ENCODE measurements at regions not wholly inside any gene's neighbourhood (a gene's known extent, or its start where the extent isn't known, plus 50 kb on each side); places are given as distances from the start of the nearest gene placed in this dataset.
"Not testable (repeated sequence)": the region's sequence is repeated elsewhere in the genome, so short reads cannot be mapped to it uniquely, and the experiment has no call there.

DNA sequence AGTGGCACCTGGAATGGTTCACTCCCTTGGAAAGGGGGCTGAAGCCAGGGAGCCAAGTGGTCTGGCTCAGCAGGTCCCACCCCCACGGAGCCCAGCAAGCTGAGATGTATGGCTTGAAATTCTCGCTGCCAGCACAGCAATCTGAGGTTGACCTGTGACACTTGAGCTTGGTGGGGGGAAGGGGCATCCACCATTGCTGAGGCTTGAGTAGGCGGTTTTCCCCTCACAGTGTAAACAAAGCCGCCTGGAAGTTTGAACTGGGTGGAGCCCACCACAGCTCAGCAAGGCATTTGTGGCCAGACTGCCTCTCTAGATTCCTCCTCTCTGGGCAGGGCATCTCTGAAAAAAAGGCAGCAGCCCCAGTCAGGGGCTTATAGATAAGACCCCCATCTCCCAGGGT, 228.2 kb upstream of the CRBN start:
- DNase-seq = not testable (repeated sequence)

DNA sequence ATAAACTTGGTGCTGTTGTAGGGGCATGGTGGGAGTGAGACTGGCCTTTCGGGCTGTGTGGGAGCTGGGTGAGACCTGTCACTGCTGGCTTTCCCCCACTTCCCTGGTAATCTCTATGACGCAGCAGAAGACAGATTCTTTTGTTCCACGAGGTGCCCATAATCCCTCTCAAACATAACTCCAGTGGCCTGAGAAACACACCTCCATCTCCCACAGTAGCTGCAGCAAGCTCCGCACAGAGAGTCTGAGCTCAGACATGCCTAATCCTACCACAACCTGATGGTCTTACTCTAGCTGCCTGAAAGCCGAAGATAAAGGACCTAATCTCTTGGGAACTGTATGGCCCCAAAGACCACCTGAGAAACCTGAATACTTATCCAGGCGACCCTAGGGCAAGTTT, 225.6 kb upstream of the CRBN start:
- no peak for DNase-seq

DNA sequence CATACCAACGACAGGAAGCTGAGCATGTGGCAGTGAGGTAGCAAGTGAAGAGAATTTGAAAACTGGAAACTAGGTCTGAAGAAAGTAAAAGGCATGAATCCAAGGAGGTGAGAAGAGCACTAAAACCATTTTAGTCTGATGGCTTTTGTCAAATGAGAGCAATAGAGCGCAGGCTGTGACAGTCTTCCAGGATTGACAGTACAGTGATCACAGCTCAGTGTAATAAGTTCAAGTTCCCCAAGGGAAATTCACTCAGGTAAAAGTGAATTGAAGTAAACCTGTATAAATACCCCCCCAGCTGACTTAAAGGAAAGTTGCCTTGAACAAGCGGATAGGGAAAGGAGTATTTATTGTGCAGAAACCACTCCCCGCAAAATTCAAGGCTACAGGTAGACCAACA, 224.2 kb upstream of the CRBN start:
- DNase-seq = no peak

DNA sequence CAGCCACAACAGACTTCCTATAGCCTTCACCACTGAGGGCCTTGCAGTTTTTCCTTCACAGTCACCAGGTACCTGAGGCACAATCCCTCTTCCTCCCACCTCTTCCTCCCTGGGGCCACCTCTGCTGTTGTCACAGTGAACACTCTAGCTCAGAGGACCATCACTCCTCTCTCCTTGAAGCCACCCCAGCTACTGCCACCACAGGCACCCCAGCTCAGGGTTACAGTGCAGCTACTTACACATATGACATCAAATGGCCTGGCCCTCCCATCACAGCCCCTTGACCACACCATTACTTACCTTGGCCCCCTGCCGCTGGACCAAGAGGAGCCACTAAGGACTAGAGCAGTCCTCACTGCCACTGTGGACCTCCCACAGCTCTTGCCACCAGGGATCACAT, 213.5 kb upstream of the CRBN start:
- DNase-seq = no peak

DNA sequence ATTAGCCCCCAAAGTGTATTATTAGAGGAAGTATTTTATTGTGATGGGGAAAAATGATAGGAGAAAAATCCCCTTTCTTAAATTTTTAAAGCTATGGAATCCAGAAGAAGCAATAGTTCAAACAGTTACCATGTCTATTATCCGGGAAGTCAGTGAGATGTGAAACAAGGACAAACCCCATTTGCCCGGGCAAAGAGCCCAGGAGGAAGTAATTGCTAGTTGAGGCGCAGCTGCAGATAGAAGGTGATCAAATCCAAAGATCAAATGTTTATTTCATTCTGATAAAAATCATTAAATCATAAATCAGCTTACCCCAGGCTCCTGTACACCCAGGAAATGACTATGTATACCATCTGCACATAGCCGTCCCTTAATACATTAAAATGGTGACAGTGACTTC, 204.0 kb upstream of the CRBN start:
- no peak for DNase-seq

DNA sequence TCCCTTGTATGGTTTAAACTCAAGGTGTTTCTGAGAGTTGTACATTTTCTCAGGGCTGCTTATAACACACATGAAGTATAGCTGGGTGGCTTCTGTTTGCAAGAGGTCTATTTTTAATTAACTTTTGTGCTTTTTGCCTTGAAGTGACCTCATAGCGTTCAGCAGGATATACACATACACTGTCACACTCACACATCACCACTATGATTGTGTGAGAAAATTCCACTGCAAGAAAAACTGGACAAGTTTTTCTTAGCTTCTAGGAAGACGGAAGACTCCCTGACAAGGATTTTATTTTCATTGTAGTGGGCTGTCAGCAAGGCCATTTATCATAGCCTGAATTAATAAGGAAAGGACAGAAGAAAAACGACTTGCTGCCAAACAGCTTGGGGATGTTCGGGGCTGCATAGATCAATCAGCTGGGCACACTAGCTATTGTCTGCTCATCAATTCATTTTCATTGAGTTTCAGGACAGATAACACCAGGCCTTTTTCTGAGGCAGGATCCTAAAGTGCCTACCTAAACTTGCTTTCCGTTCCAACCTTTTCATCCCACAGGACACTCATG, 192.8 kb upstream of the CRBN start:
- no peak for DNase-seq

DNA sequence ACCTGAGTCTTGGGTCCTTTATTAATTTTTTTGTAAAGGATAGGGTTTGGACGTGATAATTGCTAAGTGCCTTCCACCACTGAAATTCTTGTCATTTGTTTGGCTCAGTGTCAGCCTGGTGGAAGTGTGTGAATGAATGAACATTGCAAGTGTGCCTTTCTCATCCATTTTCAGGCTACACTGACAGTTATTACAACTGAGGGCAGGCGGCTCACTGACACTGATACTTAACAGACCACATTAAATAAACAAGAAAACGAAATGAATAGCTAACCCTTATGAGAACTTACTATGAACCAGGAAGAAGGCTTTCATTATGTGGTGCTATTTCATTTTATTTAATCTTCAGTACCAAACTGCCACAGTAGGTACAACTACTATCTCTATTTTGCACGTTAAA, 188.8 kb upstream of the CRBN start:
- DNase-seq = no peak

DNA sequence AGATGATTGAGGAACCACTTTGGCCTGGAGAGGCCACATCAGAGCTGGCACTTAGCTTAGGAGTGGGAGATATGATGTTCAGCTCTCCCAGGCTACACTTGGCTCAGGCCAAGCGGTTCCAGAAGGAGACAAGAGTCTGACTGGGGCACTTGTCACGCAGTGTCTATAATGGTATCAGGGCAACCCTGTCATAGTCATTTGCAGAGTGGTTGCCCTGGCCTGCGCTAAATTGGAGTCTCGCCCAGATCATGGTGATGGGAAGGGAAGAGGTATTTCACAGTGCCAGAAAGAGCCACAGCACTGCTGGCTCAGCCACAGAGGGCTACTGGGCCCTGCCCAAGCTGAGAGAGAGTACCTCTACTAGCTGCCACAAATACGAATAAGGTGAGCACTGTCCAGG, 186.9 kb upstream of the CRBN start:
- no peak for DNase-seq

DNA sequence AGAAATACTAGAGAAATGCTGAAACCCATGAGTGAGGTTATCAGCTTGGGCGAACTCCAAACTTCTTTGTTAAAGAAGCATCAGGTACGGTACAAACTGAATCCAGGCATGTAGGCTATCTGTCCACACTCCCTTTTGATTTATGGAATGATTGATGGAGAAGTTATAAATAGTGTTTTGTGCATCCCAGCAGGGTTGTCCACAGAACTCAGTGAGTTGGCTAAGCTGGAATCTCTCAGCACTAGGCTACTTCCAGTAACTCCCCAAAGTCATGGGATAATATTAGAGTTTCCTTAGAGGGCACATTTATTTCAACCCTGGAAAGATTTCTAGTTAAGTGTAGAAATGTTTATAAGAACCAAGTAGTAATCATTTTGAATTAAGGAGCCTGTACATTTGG, 186.2 kb upstream of the CRBN start:
- no peak for DNase-seq

DNA sequence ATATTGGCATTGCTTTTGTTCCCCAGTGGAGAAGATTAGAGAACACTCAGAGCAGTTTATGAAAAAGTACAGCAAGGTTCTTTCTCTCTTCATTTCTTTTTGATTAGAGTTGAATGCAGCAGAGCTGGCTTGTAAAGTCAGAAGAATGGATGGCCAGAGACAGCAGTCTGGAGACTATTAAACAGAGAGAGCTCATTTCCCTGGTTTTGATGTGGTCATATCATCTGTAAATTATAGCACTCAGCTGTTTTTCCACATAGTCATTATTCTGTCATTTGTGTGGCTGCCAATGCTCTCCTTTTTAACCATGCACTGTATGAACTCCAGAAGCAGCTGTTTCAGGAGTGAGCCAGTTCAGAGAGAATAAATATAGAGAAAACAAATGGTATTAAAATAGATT, 177.4 kb upstream of the CRBN start:
- no peak for DNase-seq

DNA sequence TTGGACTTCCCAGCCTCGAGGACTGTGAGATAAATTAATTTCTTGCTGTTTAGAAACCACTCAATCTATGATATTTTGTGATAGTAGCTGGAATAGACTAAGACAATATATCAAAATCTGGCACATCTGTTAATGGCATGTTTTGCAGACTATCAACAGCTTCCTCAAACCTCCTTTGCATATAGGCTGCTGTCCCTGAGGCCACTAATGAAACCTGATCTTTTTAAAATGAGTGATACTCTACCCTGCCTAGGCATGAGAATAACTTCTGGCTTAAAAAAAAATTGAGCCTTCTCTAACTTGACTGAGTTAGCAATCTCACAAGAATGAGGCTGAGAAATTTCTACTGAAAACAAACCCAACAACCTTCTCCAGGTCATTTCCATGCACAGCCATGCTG, 176.0 kb upstream of the CRBN start:
- no peak for DNase-seq

DNA sequence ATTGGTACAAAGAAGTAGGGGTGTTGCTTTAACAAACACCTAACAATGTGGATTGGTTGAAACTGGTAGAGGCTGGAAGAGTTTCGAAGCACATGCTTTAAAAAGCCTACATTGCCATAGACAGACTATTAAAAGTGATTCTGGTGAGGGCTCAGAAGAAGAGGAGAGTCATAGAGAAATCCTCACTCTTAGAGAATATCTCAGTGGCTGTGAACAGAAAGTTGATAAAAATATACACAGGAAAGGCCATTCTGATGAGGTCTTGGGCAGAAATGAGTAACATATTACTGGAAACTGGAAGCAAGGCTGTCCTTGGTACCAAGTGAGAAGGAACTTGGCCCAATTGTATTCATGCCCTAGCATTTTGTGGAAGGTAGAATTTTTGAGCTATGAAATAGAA, 173.7 kb upstream of the CRBN start:
- DNase-seq = no peak

DNA sequence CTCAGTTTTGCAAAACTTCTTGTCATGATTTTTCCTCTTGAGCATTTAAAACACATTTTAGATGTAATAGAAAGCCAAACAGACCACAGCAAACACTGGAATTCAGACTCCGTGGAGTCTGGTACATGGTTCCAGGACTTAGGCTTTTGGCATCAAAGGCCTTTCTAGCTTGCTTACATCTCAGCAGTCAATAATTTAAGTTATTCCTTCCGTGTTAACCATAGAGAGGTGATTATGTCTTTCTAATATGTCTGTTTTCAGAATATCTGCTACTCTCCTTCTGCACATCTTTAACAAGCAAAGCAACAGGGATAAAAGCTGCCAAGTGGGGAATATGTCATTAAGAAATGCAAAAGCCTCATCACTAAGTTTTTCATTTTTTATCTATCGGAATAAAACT, 171.7 kb upstream of the CRBN start:
- DNase-seq = no peak

DNA sequence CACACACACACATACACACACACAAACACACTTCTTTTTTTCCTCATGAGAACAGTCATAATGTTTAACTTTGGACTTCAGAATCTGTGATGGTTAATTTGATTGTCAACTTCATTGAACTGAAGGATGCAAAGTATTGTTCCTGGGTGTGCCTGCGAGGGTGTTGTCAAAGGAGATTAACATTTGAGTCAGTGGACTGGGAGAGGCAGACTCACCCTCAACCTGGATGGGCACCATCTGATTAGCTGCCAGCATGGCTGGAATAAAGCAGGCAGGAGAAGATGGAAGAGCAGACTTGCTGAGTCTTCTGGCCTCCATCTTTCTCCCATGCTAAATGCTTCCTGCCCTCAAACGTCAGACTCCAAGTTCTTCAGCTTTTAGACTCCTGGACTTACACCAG, 167.6 kb upstream of the CRBN start:
- not testable (repeated sequence) for DNase-seq

DNA sequence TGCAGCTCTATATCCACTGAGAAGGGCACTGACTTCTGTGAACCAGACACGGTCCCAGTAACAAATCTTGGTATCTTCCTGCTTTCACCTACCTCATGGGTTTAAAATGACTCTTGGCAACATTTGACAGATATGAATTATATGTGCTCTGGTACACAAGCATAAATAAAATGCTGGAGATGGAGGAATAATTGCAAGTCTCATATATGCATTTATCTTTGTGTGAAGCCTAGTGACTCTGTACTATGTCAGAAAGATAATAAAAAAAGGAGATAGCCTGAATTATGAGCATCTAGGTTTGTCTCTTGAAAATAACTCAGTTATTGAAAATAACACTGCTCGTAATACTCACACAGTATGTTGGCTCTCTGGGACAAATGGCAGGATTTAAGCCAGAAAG, 167.1 kb upstream of the CRBN start:
- DNase-seq = no peak

DNA sequence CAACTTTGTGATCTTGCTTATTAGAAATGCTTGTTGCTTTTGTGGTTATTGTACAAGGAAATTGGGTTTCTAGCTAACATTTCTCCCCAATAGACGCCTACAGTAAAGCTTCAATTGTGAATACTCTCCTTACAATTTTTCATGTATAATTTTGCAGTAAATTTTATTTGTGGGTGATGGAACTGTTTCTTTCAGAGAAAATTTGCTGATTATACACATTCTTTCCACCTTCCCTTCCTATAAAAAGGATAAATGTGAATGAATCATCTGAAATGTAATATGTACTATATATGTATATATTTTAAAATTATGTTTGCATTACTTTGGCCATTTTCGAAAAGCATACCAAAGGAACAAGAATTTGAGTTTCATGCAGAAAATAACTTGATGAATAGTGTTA, 162.7 kb upstream of the CRBN start:
- DNase-seq = no peak

DNA sequence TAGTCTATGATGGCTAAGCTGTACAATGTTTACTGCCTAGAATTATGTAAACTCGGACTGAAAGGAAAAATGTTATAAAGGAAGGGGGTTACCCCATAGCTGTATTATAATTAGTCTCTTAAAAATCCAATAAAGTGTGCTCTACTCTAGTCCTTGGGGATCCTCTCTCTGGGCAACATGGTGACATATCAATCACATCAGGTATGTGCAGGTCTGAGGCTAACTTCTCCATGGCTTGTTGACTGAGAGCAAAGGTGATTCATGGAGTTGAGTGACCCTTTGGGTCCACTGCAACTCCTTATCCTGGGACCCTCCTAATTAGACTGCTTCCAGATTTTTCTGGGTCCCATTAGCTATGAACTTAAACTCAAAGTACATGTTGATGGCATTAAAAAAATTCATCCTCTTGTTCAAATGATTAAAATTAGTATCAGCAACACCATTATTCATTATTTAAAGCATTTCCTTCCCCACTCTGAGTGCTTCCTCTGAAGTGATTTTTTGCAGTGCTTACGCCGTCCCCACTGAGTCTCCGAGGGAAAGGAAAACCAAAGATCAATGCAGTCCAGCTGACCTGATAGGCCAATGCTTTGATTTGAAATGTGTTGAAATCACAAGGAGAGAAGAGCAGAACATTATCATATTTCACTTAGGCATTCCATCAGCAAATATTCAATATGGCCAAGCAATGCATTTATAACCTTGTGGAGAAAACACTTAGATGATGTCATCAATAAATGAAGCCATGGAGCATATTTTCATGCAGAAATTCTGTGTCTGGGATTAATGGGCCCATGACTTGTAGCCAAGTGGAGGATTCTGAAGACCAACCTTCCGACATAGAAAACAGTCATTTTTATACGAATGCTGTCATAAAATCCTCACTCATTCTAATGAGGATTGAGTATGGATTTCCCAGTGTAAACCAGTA, 161.7 kb upstream of the CRBN start:
- DNase-seq = no peak

DNA sequence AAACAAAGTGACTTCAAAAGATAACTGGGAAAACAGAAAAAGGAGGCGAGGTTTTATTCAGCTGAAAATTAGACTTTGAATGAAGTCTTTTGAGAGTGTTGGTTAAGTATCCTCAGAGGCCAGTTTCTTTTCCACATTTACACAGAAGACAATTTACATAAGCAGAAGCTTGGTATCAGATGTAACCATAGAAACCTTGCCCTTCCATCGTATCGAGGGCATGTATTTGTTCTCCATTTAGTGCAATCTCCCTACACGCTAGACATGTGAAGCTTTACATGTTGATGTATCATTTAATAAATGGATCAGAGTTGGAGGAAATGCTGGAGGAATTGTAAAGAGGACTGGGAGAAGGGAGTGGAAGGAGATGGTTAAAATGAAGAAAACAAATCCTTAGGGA, 161.0 kb upstream of the CRBN start:
- no peak for DNase-seq

DNA sequence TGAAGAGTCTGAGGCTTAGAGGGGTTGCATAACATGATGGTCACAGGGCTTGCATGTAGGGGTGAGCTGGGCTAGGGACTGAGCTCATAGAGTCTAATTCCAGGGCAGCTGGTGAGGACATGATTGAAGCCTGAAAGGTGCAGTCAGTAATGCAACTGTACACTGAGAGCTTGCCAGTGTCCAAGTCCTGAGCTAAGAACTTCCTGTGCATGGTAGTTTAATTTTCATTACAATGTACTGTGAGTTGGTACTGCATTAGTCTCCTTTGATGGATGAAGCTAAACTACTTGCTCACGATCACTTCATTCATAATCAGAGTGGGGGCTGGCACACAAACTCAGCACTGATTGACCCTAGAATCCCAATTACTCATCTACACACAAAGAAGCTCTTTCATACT, 156.4 kb upstream of the CRBN start:
- DNase-seq = no peak

DNA sequence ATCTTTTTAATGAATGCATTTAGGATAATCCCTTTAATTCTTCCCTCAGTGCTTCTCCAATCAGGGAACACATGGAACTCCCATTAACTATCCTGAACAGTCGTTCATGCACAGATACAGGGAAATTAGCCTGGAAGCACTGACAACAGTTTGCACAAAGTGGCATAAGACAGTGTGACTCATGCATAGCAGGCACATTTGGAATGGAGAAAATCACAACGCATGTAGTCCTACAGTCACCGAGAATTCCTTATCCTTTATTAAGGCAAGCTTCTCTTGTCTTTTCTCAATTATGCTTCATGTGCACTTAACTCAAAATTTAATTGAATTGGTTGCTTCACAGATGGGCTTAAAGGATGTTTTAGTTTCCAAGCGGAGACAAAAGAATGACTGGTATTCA, 155.0 kb upstream of the CRBN start:
- no peak for DNase-seq

DNA sequence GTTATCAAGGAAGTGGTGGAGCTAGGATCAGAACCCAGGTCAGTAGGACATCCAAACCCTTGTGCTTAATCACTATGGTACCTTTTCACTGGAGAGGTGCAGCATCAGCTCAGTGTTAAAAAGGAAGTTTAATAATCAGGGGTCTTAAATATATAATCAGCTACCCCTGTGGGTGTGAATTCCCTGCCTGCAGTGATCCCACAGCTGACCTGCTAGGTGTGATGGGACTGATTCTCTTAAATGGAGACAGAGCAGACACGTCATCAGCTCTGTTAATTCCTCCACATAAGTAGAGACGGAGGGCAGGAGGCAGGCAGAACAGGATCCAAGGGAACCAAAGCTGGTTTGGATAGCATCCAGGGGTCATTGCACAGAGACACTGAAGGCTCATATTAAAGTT, 154.1 kb upstream of the CRBN start:
- DNase-seq = no peak

DNA sequence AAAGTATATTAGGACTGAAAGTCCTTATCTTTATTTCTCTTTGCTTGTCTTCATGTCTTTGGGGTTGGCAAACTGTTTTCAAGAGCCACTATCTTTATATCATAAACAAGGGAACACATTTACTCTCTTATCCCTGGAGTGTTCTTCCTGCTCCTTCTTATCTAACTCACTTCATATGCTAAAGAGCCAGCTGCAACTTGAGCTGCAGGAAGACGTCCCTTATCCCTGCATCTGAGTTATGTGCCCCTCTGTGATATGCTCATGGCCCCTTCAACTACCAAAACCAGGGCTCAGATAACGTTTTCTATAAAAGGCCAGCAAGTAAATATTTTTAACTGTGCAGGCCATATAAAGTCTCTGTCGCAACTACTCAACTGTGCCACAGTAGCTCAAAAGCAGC, 137.0 kb upstream of the CRBN start:
- no peak for DNase-seq

DNA sequence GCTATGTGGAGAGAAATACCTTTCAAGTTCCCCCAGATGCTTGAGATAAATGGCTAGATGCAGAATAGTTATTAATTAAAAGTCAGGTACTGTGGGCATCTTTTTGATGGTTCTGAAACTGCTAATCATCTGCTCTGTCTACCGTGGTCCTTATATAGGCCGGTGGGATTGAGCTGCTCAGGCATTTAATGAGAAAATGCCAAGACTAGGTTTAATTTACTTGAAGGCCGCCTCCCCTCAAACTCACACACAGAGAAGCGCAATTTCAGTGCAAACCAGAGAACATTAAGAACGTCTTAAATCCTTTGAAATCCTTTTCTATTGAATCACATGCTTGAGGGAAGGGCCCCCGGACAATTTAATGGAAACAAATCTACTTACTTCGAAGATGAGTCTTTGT, 136.4 kb upstream of the CRBN start:
- no peak for DNase-seq

DNA sequence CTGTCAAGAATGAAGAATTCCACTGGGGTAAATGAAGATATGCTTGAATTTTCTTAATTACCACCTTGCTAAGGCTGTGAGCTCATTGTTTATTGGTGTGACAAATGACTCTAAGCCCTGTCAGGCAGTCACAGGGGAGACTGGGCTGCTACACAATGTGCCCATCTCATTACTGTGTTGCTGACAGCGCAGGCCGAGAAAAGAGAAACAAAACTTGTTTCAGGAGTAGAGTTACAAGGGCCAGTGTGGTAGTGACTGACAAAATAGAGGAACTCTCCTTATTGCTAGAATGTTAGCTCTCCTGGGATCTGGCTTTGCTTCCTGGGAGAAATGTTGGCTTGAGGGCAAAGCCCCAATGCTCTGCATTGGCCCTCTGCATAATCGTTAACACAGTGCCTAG, 130.4 kb upstream of the CRBN start:
- no peak for DNase-seq

DNA sequence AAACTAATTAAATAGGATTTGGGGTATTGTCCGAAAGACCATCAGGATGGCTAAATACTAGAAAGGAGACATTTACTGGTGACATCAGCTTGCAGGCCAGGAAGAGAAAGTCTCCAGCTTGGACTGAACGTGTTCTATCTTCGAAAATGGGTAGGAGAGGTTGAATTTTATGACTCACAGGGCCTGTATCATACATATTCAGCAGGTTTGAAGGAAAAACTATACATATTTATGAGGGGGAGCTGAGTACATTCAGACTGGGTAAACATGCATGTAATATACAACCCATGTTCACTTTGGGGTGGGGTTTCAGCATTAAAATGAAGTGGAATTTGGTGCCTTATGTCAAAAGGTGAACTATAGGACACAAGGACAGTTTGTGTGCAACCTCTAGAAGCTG, 129.3 kb upstream of the CRBN start:
- no peak for DNase-seq
